HG02642 (cell line): ENCODE measurements at regions not wholly inside any gene's neighbourhood (a gene's known extent, or its start where the extent isn't known, plus 50 kb on each side); places are given as distances from the start of the nearest gene placed in this dataset.

Experiments
- ATAC-seq: cut with Tn5 transposase; IDR thresholded peaks from one replicate; pipeline ENCODE4 v1.9.1; 2021; ENCODE audit warnings: mild to moderate bottlenecking; ENCODE audit not compliant: unreplicated experiment, poor library complexity

- no peak for ATAC-seq
Measured at GRCh38 chr5:74303578-74303977, 336.9 kb downstream of the ENC1 start.

DNA sequence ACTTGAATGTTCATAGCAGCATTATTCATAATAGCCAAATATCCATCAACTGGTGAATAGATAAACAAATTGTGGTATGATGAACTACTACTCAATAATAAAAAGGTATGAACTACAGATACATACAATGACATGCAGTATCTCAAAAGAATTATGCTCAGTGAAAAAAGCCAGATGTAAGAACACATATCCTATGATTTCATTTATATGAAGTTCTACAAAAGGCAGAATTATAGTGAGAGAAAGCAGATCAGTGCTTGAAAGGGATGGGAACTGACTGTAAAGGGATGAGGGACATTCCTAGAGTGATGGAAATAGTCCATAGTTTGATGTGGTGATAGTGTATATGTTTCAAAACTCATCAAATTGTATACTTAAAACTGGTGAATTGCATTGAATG is 339.0 kb downstream of the ENC1 start:
- ATAC-seq = no peak

DNA sequence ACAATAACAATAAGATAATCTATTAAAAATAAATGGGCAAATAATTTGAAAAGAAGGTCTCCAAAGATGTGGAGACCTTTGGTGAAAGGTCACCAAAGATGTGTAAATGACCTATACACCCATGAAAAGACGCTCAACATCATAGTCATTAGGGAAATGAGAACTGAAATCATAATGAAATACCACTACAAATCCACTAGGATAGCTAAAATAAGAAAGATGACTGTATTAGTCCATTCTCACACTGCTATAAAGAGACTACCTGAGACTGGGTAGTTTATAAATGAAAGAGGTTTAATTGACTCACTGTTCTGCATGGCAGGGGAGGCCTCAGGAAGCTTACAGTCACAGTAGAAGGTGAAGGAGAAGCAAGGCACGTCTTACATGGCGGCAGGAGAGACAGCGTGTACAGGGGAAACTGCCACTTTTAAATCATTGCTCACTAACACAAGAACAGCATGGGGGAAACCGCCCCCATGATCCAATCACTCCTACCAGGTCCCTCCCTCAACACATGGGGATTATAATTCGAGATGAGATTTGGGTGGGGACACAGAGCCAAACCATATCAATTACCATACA is 339.6 kb downstream of the ENC1 start:
- ATAC-seq = no peak

DNA sequence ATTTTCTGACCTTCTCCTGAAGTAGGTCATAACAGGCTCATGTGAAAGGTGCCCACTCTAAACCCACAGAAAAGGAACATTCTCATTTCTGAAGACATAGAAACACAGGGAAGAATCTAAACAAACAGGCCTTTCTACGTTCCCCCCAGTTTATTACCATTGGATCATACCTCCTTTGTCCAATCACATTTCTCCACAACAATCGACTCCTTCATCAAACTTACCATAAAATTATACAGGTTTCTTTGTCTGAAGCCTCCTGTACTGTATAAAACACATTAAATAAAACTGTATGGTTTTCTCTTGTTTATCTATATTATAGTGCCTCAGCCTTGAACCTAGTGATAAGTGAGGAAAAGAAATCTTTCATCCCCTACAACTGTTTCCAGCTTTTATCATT is 340.7 kb downstream of the ENC1 start:
- ATAC-seq = no peak

- no peak for ATAC-seq
Measured at GRCh38 chr5:74296685-74297408, 343.7 kb downstream of the ENC1 start.

DNA sequence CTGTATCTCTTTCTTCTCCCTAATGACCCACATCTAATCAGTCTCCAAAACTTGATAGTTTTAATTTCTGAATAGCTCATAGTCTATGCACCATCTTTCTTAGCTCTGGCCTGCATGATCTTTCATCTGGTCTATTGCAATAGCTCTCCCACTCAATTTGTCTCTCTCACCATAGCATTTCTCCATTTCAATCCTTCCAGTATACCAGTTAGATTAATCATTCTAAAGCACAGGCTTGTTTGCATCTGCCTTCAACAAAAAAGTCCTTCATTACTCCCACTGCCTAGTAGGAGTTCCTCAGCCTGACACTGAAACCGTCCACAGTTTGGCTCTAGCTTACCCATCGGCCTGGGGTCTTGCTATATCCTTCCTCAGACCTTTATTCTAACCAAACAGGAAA is 344.9 kb downstream of the ENC1 start:
- ATAC-seq = no peak

DNA sequence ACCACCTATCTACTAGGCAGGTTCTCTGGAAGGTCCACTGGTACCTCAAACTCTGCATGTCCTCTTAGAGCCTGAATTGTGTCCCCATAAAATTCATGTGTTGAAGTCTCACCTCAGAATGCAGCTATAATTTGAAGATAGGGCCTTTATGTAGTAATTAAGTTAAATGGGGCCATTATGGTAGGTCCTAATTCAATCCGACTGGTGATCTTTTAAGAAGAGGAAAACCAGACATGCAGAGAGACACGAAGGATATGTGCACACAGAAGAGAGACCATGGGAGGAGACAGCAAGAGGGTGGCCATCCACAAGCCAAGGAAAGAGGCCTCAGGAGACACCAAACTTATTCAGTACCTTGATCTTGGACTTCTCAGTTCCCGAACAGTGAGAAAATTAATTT is 345.4 kb downstream of the ENC1 start:
- no peak for ATAC-seq

GRCh38 chr5:74294231-74294705 is 346.3 kb downstream of the ENC1 start:
- peak; percentile 65 for ATAC-seq

DNA sequence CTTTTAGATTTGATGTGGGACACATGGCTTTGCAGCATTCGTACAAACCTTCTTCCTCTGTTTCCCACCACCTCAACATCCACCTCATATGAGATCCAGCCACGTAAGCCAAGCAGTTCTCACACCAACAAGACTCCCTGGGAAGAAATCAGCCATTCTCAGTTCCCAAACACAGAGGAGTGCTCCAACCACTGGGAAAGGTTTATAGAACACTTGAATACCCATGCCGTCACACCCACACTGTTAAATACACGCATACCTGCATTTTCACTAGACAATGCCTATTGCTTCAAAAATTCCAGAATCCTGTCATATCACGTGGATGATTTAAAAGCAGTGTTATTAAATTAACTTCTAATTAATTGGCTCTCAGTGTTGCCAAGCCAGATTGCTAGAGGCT is 347.3 kb downstream of the ENC1 start:
- ATAC-seq = no peak

GRCh38 chr5:74290634-74291241 is 349.8 kb downstream of the ENC1 start:
- no peak for ATAC-seq

DNA sequence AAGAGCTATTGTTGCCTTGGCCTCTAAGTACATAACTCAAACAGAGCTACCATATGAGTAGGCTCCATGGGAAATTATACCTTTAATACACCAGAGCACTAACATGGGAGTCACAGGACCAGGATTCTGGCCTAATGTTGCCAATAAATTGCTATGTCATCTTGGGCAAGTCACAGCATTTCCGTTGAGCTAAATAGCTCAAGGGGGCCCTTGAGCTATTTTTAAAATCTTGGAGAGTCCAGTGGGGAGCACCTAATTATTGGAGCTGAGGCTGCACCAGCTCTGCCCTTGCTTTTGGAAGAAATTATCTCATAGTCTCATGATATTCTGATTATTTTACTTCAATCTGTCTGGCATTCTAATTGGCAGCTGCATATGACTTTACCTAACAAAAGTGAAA is 350.8 kb downstream of the ENC1 start:
- ATAC-seq = no peak

DNA sequence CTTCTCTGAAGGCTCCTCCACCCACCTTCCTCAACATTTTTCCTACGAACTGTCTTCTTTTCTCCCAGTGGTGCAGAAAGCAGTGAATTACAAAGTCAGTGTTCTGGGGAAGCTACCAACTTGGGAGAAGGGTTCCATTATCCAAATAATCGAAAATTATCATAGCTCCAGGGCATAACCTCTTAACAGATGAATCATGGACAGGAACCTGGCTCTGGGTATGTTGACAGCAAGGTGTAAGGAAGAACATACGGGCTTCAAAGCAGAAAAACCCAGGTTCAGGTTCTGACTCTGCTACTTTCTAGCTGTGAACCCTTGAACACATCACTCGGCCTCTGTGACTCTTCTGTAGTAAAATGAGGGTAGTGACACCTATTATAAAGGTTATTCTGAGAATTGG is 351.3 kb downstream of the ENC1 start:
- no peak for ATAC-seq

- ATAC-seq = no peak
Measured at GRCh38 chr5:74288448-74289108, 351.9 kb downstream of the ENC1 start.

- no peak for ATAC-seq
Measured at GRCh38 chr5:74288038-74288437, 352.5 kb downstream of the ENC1 start.

DNA sequence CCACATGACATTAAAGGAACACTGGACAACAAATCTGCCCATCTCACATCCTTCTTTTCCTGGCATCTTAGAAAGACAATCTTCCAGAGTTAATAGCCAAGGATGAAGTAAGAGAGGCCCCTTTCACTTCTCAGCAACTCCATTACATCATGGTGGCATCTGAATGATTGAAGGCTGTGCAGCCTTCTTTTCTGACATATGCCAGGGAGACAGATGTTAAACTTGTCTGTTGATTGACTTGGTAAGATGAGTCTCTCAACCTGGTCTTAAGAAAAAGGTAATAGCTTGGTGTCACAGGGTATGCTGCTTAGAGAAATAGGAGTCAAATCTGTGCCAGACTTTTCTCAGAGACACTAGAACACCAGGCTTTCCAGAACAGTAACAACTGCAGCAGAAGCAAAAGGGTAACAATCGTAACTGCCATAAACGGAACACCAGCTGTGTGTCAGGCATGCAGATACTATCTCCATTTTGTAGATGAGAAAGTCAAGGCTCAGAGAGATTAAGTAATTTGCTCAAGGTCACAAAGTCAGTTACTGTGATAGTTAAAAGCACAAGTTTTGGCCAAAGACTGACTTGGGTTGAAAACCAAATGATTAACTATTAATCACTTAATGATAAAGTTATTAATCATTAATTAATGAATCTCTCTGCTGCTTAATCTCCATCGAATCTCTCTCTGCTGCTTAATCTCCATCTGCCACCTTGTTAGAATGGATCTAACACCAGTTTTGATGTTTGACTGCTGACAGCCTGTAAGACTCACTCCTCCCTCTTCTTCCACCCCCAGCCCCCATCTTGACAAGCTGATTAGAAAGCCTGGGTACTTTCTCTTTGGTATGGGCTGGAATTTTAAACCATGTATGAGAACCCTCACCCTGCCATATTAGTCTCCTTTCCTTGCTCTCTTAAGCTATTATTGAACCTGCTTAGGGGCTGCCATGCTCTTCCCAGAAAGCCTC is 353.5 kb downstream of the ENC1 start:
- no peak for ATAC-seq

GRCh38 chr5:74285675-74286280 is 354.8 kb downstream of the ENC1 start:
- ATAC-seq = no peak

GRCh38 chr5:74282490-74282889 is 358.0 kb downstream of the ENC1 start:
- no peak for ATAC-seq

- ATAC-seq = no peak
Measured at GRCh38 chr5:74281166-74281565, 359.4 kb downstream of the ENC1 start.

- ATAC-seq = no peak
Measured at GRCh38 chr5:74280306-74280705, 360.2 kb downstream of the ENC1 start.

- no peak for ATAC-seq
Measured at GRCh38 chr5:74279244-74279643, 361.3 kb downstream of the ENC1 start.
